DMS 273 (cell line): ENCODE measurements at regions not wholly inside any gene's neighbourhood (a gene's known extent, or its start where the extent isn't known, plus 50 kb on each side); places are given as distances from the start of the nearest gene placed in this dataset.

Experiments used
- DNase-seq: peaks from one replicate; lab custom pipeline; 2025; ENCODE audit not compliant: unreplicated experiment; lab: John Stamatoyannopoulos, UW

DNA sequence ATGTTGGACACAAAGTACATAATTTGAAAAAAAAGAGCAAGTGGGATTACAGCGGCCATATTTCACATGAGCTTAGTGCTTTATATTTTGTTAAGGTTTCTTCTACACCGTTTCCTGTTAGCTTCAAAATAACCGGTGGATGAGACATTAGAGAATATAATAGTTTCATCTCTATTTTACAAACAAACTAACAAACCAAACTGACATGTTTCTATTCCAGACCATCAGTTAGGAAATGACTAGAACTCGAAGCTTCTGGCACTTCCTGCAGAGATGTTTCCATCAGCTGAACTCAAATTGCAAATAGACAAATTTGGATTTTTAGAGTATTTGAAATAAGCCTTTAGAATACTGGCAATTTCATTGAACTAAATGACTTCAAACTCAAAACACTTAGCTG is 86.5 kb downstream of the MTRR start:
- DNase-seq, result no peak

DNA sequence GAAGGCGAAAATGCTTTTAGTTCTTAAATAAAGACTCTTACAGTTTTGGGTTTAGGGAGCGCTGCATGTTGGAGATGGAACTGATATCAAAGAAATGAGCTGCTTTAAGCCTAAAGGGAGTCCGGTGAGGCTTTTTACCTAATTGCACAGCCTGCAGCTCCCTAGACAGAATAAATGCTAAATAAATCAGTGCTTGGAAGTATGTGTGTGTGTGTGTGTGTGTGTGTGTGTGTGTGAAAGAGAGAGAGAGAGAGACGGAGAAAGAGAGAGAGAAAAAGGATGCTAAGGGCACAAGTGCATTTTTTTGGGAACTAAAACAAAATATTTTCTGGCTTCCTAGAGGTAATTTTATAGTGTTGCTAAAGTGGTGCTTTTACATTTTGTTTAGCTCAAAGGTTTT is 88.4 kb downstream of the MTRR start:
- no peak for DNase-seq

DNA sequence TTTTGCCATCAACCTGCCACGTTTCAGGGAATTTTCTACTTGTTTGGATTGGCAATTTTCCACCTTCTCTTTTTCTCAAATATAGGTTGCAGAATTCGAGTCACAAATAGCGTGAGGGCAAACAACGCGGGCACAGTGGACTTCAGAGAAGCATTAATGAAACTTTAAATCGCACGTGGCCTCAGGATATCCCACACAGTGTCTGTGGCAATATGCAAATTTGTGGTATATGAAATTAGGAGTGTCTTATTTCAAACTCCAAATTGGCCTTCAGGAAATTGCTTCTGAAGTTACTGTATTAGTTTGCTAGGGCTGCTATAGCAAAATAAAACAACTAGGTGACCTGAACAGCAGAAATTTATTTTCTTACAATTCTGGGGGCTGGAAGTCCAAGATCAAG is 91.2 kb downstream of the MTRR start:
- no peak for DNase-seq

DNA sequence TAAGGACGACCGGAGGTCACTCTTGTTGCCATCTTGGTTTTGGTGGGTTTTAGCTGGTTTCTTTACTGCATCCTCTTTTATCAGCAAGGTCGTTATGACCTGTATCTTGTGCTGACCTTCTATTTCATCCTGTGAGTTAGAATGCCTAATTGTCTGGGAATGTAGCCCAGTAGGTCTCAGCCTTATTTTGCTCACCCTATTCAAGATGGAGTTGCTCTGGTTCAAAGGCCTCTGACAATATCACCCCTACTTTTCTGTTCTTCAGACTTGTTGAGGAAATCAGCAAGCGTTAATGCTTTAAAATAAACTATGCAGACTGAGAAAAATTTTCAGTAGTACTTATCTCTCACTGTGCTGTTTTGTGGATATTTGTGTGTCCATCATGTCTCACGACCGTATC is 92.6 kb downstream of the MTRR start:
- DNase-seq, result no peak

DNA sequence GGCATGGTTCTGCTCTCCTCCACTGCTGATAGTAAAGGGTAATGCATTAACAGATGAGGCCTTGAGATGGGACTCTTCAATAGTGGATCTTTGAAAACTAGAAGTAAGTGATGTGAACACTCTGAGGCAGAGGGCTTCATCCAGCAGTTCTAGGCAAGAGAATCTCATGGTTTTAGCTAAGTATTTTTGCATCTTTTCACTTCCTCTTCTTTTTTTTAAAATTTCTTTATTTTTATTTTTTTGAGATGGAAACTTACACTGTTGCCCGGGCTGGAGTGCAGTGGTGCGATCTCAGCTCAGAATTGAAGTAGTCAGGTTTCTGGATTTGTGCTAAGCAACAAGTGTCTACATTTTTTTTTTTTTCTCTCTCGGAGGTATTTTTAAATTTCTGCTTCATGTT is 101.9 kb downstream of the MTRR start:
- no peak for DNase-seq

DNA sequence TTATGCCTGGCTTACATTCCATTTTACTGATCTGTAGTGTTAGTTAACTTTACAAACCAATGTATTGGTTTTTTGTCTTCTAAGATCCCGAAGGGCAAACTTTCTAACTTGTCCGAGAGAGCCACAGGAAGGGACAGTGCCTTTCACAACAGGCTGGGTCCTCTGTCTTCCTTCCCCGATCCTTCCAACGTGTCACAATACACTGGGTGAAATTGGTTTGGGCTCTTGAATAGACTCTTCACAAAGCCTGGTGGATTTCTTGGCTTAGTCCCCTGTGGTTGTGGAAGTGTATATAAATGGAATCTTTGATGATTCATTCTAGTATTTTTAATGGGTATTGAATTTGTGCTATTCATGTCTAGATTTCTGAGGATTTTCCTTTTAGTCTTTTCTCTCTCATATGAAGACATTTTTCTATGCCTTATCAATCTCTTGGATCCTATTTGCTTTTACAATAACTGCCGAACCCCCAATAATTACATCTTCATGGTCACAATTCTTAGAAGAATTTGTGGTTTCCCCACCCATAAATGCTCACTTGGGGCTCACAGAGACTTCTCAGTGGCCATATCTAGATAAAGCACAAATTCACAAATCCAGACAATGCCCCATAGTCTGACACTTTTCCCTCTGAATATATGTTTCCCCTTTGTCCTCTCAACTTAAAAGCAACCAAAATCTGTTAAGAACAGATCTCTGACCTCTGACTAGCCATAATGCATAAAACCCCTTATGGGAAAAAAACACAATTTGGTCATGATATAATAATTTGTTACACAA is 107.7 kb downstream of the MTRR start:
- no peak for DNase-seq

DNA sequence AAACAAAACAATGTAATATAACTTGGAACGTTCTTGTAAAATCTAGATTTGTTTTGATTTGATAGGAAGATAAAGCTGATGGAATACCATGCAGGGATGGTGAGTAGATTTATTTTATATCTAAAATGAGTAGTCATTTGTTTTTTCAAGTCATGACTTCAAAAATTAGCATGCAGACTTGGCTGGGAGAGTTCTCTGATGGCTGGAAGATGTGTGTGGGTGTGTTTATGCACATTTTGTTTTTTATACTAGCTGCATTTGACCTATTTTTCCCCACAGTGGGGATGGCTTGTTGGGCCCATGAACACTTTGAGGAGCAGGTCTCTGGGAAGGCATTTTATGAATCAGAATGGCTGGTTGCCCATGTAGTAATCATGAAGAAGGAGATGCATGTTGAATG is 109.2 kb downstream of the MTRR start:
- DNase-seq, result no peak

DNA sequence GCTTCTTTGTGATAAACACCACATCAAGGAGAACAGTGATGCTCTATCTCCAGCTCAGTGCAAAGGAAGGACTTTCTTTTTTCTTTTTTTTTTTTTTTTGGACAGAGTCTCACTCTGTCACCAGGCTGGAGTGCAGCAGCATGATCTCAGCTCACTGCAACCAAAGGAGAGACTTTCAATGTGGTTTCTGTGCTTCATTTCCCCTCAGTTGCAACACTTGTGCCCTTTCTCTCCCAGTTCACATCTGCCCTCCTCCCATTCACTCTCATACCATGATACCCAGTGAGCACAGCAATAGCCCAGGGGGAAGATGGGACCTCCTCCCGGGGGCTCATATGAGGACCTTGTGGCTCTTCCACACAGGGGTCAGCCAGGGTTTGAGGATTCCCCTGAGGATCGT is 110.0 kb downstream of the MTRR start:
- no peak for DNase-seq

DNA sequence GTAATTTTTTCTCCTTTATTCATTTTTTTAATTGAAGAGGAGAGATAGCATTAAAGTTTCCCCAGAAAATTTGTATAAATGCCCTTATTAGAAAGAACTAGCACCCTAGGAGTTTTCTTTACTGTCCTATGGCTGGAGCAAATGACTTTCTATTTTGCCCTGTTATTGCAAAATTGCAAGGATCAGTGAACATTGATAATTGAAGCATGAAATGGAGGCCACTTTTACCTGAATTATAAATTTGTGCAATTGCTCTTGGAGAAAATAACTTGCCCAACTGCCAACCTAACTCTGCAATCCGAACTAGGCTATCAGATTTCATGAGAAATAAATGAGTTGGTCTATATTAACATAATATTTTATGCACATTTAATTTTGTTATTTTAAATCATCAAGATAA is 111.9 kb downstream of the MTRR start:
- DNase-seq, result no peak

DNA sequence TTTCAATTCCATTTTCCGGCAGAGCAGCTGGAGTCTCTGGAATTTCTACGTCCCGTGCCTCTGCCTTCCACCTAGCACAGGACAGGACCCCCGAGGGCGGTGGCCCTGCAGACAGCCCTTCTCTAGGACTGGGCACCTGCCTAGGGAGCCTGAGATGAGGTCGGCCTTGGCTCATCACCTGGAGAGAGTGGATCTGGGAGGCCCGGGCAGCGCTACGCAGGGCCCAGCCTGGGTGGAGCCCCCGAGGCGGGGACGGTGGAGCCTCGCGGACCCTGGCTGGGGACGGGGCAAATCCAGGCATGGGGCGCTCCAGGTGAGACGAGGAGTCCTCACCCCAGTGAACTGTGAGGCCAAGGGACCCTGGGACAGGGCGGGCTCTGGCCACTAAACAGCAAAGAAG is 114.5 kb downstream of the MTRR start:
- no peak for DNase-seq

DNA sequence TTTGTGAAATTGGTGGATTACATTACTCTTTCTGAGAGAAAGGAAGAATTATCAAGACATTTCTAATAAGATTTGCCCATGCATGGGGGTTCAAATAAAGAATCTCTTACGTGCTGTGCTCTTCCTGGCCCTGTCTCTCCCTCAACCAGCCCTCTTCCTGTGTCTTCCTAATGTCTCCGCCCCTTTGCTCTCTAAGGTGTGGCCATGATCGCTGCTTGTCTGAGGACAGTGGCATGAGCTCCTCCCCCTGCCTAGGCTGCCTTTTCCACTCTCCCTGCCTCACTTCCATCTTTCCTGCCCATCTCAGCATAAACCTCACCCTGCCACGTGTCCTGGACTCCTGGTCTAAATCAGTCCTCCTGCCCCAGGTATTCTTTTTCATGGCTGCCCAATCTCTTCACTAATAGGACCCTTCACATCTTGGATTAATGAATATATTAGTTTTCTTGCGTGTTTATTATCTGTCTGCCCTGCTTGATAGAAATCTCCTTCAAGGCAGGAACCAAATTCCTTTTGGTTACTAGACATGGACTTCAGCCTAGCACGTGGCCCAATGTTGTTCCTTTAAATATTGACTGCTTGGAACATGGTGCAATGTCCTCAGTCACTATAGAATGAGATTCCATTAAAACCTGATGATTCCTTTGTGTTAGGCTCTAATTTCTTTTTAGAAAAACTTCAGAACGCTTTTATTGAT is 122.3 kb downstream of the MTRR start:
- no peak for DNase-seq

DNA sequence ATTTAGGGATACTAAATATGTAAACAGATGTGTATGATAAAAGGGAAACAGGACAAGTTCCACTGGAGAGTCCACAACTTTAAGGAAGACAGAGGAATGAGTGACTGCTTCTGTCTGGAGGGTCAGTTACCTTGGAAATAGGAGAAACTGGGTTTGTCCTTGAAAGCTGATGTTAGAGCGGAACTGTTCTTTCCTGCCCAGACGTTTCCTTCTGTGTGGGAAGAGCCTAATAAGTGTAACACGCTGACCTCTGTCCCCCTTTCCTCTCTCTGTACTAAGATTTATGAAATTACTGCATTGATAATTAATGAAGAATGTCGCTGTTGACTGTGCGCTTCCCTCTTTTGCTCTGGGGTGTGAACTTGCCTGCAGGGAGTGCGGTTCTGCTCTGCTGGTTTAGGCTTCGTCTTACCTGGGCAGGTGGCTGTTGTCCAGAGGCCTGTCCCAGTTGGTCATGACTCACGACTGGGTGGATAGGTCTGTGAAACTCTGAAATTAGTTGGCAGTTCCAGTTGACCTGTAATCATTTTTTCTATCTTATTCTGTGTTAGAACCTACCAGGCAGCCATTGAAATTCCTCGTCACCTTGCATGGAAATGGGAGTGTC is 126.8 kb downstream of the MTRR start:
- DNase-seq, result no peak

DNA sequence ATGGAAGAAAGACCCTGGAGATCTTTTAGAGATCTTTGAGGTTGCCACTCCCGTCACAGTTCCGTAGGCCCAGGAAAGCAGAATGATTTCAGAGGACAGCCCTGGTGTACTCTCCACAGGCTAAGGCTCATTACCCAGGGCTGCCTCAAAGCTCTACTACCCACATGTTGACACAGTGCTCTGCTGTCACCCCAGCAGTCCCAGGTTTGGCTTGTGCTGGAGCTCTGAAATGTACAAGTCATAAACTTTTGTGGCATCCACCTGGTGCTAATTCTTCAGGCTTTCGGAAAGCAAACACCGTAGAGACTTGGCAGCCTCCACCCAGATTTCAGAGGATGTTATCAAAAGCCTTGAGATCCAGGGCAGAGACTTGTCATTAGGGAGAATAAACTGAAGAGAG is 136.5 kb downstream of the MTRR start:
- no peak for DNase-seq

DNA sequence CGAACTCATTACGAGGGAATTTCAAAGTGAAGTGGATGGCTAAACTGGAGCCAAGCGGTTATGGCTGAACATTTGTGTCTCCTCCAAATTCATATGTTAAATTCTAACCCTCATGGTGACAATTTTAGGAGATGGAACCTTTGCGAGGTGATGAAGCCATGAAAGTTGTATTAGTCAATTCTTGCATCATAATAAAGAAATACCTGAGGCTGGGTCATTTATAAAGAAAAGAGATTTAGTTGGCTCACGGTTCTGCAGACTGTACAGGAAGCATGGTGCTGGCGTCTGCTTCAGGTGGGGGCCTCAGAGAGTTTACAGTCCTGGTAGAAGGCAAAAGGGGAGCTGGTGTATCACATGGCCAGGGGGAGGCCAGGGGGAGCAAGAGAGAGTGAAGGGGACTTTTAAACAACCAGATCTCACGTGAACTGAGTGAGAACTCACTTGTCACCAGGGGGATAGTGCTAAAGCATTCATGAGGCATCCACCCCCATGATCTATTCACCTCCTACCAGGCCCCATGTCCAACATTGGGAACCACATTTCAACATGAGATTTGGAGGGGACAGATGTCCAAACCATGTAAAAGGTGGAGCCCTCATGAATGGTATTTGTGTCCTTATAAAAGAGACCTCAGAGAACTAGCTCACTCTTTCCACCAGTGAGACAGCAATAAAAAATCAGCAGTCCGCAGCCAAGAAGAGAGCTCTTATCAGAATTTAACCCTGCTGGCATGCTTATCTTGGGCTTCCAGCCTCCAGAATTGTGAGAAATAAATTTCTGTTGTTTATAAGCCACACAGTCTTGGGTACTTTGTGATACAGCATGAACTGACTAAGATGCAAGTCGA is 143.4 kb downstream of the MTRR start:
- DNase-seq, result peak; percentile 9

DNA sequence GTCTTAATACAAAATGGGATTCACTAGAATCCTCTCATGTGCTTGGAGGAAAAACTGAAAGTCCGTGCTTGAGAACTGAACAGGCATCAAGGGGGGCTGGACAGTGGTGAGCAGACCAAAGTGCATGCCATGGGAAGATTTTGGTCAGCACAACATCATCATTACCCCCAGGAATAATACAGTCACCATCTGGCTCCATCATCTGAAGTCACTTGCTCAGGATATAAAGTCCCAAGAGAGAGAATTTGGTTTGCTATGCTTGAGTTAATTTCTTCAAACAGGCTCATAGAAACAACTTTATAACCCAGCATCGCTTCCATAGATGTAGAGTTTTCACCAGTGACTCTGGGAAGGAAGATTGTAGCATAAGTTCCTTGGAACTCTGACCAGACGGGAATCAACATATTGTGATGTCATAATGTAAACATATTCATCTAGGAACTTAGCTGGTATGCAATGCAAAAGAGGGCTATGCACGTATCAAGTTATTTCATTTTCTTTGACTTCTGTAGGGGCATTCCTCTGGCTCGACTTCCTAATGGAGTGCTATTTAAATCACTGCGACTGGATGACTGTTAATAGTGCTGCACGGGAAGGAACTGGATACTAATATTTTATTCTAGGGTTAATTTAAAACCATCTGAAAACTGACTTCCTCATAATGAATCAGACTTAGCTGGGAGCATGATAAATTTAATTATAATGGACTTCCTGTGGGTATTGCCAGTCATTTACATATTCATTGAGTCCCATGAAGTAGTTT is 145.2 kb downstream of the MTRR start:
- DNase-seq, result peak; percentile 13

DNA sequence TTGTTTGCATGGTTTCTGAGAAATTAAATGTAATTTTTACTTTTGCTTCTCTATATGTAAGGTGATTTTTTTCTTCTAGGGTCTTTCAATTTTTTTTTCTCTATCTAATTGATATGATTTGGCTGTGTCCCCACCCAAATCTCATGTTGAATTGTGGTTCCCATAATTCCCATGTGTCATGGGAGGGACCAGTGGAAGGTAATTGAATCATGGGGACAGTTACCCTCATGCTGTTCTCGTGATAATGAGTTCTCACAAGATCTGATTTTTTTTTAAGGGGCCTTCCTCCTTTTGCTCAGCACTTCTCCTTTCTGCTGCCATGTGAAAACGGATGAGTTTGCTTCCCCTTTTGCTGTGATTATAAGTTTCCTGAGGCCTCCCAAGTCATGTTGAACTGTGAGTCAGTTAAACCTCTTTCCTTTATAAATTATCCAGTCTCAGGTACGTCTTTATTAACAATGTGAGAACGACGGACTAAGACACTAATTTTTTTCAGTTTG is 150.8 kb downstream of the MTRR start:
- DNase-seq, result no peak

DNA sequence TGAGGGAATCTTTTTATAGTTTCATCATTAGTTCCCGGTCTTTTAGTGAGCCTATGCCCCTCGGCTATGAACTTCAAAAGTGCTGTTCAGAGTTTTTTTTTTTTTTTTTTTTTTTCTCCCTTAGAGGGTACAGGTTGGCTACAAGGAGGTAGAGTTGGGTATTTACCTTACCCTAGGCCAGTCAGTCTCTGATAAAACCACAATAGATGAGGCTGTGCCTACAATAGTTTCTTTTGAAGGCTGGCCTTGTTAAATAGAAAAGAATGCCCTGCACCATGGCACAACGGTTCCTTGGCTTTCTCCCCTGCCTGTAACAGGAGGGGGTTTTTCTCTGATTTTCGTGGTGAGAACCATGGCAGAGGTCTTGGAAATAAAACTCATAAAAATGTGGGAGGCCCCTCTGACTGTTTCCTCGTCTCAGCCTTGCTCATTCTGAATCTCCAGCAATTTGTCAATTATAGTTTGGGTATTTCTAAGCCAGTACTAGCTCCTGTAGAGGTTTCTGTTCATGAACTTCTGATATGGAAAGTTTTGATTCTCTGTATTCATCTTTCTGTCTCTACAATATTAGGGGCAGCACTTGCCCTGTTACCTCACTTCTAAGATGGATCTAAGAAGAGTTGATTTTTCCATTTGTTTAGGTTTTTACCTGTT is 152.0 kb downstream of the MTRR start:
- DNase-seq, result no peak

DNA sequence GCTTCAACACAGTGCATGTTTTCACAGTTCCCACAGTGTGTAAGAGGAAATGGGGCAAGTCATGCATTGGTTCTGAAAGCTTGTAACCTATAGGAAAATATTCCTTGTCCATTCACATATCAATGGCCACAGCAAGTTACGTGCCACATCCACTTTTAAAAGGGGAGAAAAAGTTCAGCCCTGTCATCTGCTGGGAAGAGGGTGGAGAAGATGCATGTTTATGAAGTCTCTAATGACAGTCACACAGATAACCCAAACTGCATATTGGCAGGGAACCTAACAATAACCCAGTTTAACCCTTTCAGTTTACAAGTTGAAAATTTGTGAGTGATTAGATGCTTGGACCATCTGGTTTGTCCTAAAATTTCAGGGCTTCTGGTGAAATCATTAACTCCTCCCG is 159.3 kb downstream of the MTRR start:
- DNase-seq, result no peak

DNA sequence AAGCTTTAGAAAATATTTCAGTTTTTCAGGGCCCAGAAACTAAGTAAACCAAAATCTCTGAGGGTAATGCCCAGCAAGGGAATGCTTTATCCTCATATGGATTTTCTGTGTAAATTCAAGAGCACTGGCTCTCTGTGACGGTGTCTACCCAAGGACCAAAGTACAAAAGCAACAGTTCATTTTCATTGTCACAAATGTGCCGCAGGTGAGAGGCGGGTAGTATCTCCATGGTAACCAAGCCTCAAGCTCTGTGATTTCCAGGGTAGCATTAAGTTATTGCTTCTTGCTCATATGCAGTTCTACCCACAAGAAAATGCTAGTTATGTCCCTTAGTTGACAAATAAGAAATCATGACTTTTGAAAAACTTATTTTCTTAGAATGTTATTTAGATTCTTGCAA is 164.3 kb downstream of the MTRR start:
- no peak for DNase-seq

DNA sequence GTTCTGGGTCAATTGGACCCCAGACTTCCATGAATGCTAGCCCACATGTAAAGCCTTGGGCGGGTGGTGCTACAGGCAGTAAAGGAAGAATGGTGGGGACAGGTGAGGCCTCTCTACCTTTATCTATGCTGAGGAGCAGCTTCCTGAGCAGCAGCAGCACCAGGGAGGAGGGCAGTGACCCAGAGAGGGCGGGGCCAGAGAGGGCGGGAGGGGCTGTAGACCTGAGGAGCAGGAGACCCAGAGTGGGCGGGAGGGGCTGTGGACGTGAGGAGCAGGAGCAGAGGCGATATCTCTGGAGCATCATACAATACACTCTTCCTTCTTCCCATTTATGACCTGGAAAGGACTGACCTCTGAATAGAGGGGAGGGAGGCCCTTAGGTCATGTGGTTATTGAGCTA is 165.9 kb downstream of the MTRR start:
- DNase-seq, result no peak
